Epithelial cell of prostate (primary cell): ENCODE measurements at regions not wholly inside any gene's neighbourhood (a gene's known extent, or its start where the extent isn't known, plus 50 kb on each side); places are given as distances from the start of the nearest gene placed in this dataset.

ENCODE experiments used
- DNase-seq: peaks from one replicate; pipeline ENCODE4 v3.0.0-alpha.2; 2011; ENCODE audit warnings: low read depth, low spot score
- H3K27ac ChIP-seq: fragments of 450-650 bp; 2 replicates; pipeline ENCODE4 v1.5.1; 2017; ENCODE audit warnings: mild to moderate bottlenecking

- DNase-seq = no peak
Measured at GRCh38 chr1:58991305-58991704, 207.5 kb upstream of the JUN start.

DNA sequence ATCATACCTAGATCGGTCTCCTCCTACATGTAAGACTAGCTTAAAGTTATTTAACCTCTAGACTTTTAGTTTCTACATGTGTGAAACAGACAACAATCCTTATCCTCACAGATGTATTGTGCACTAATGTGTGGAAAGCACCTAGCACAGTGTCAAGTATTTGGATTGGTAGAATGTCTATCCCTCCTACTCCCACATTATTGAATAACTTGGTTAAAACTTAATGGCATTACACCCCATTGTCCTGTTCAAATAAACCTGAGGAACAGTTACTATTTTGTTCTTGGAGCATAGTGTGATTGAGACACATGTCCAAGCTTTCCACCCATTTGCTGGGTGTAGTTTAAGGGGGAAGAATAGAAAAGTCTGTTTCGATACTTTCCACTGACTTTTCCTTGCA, 208.8 kb upstream of the JUN start:
- no peak for DNase-seq
- no peak overlapping the region for H3K27ac ChIP-seq

More at GRCh38 chr1:58991305-58991704, 207.5 kb upstream of the JUN start:
- no peak overlapping the region for H3K27ac ChIP-seq

DNA sequence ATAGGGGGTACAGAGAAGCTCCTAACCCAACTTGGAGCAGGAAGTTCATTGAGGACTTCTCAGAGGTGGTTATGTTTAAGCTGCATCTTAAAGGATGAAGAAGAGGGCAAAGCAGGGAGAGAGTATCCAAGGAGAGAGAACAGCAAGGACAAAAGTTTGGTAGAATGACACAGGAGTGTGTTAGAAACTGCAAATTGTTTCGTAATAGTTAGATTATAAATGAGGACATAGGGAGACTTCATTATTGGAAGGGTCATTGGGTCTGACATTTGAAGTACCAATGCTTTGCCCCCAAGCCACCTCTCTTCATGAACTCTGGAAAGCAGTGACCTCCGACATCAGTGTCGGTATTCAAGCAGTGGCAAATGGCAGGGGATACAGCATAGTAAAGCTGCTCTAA, 209.6 kb upstream of the JUN start:
- no peak overlapping the region for H3K27ac ChIP-seq
- DNase-seq = no peak

DNA sequence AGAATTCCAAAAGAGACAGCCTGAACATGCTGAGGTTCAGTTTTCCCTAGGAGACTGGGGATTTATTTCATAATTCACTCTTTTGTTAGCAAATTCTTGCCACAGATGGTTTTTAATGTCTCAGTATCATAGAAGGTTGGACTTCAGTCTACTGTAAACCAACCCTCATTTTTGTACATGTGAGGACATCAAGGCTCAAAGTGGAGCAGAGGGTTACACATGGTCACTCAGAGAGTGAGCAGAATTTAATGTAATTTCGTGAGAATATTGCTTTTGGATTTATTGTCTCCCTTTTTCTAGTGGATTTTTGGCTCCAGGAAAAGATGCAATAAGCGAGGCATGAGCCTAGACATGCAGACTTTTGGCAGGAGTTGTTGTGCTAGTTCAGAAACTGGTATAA, 210.8 kb upstream of the JUN start:
- H3K27ac ChIP-seq = no peak overlapping the region
- DNase-seq = no peak

DNA sequence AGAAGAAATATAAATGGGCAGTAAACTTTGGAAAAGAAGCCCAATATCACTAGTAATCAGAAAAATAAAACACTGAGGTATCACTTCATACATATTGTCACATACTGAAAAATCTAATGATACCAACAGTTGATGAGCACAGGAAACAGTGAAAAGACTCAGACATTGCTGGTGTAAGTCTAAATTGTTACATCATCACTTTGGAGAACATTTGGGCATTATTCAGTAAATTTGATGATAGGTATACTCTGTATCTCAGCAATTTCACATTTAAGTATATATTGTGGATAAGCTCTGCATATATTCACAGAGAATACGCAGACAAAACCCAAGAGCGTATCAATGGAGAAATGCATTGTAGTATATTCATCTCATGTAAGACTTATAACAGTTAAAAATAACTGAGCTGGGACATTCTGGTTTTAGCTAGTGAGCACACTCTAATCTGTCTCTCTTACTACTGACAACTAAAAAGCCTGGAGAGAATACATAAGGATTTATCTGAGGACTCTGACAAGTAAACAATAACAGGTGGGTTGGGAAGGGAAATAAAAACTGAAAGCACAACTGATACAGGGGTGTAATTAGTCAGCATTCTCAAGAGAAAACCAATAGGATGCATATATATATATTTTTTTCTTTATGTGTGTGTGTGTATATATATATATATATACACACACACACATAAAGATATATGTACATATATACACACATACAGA, 212.7 kb upstream of the JUN start:
- no peak for DNase-seq

GRCh38 chr1:58997060-58997411, 213.2 kb upstream of the JUN start:
- DNase-seq = no peak
- no peak overlapping the region for H3K27ac ChIP-seq

More for the DNA sequence above, 212.7 kb upstream of the JUN start:
- H3K27ac ChIP-seq = no peak overlapping the region

DNA sequence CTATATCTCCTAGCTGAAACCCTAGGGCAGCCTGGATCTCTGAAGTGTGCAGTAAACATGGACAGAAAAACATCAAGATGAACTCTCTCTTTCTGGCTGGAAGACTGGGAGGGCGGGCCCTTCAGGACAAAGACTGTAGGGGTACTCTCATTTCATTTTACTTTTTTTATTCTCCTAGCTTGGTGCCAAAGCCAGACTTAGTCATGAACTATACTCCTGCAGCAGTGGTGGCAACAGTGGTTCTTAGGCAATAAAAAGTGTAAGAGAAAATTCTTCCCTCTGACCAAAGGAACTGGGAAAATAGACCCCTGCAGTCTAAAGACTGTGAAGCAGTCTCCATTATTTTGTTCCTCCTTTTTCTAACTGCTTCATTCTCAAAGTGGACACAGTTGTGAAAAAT, 213.8 kb upstream of the JUN start:
- no peak overlapping the region for H3K27ac ChIP-seq
- no peak for DNase-seq

GRCh38 chr1:58999676-59000075, 215.8 kb upstream of the JUN start:
- no peak for DNase-seq
- H3K27ac ChIP-seq = no peak overlapping the region

- H3K27ac ChIP-seq = no peak overlapping the region
- no peak for DNase-seq
Measured at GRCh38 chr1:59004755-59005154, 220.9 kb upstream of the JUN start.

GRCh38 chr1:59005491-59006288, 221.8 kb upstream of the JUN start:
- H3K27ac ChIP-seq = no peak overlapping the region
- DNase-seq = no peak

- DNase-seq = no peak
- no peak overlapping the region for H3K27ac ChIP-seq
Measured at GRCh38 chr1:59006289-59006658, 222.4 kb upstream of the JUN start.

DNA sequence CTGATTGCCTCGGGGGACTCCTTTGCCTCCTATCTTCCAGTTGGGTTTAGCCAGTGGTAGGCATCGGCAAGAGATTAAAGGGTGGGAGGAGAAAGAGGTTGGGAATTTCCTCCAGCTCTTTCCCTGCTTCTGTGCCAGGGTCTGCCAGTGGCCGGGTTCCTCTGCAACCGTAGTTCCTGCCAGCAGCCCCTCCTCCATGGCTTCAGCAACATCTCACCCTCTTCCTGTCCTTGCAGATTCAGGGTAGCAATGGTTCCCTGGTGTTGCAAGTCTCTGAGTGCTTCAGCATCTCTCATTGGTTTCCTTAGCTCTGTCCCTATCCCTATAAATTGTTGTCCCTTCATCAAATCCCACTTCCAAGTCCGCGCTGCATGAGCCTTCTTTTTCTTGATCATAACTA, 223.1 kb upstream of the JUN start:
- DNase-seq = no peak
- H3K27ac ChIP-seq = no peak overlapping the region

GRCh38 chr1:59007429-59007819, 223.6 kb upstream of the JUN start:
- no peak for DNase-seq
- no peak overlapping the region for H3K27ac ChIP-seq

GRCh38 chr1:59007820-59008598, 224.2 kb upstream of the JUN start:
- no peak overlapping the region for H3K27ac ChIP-seq
- no peak for DNase-seq

GRCh38 chr1:59008599-59009347, 224.9 kb upstream of the JUN start:
- DNase-seq = no peak
- no peak overlapping the region for H3K27ac ChIP-seq

DNA sequence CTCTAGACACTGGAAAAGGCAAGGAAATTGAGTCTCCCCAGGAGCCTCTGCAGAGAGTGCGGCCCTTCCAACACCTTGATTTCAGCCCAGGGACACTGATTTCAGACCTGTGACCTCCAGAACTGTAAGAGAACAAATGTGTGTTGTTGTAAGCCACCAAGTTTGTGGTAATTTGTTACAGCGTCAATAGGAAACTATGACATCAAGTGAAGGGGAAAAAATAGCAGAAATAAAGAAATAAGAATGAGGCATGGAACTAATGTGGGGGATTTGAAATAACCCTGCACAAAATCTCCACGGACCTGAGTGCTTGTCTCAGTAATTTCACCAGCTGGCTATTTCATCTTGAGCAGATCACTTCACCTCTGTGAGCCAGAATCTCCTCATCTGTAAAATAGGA, 227.8 kb upstream of the JUN start:
- no peak overlapping the region for H3K27ac ChIP-seq
- DNase-seq = no peak

DNA sequence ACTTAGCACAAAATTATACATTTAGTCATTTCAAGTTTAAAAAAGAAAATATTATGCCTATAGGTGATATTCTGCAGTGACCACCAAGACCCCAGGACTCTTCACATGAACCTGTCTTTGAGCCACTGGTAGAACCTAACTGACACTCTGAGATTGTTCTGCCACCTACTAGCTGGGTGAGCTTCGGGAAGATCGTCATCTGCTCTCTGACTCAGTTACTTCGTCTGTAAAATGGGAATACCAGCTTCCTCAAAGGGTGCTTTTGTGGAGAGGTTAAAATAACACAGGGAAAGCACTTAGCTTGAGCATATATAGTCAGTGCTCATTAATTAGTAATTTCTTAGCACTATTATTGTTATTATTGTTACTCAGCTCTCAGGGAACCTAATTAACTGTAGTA, 228.5 kb upstream of the JUN start:
- no peak overlapping the region for H3K27ac ChIP-seq
- no peak for DNase-seq

GRCh38 chr1:59013276-59013927, 229.6 kb upstream of the JUN start:
- peak overlapping the region; percentile 55 for H3K27ac ChIP-seq
- DNase-seq = no peak

GRCh38 chr1:59013928-59014279, 230.1 kb upstream of the JUN start:
- H3K27ac ChIP-seq = peak overlapping the region; percentile 55
- no peak for DNase-seq

GRCh38 chr1:59014827-59015226, 231.0 kb upstream of the JUN start:
- peak overlapping the region; percentile 50 for H3K27ac ChIP-seq
- DNase-seq = no peak
